Suprapubic skin (tissue), 4 donors: ENCODE measurements at regions not wholly inside any gene's neighbourhood (a gene's known extent, or its start where the extent isn't known, plus 50 kb on each side); places are given as distances from the start of the nearest gene placed in this dataset.

Experiments used
- POLR2A ChIP-seq, 2 donors: fragments of 450-650 bp; IDR thresholded peaks; one replicate each; pipeline ENCODE4 v1.6.1; 2017; ENCODE audit warnings: antibody characterized with exemption in 2 of 2, mild to moderate bottlenecking in 2 of 2, moderate library complexity in 2 of 2
- POLR2AphosphoS5 ChIP-seq, 3 donors: sonication (generic); formaldehyde crosslinking; IDR thresholded peaks; one replicate each; pipeline ENCODE4 v1.6.1; 2017; ENCODE audit warnings: antibody characterized with exemption in 3 of 3
- TF ChIP-seq, protein P1 (sequence below), 2 donors: fragments of 200-600 bp in 1 of 2; fragments of 450-650 bp in 1 of 2; sonication (generic) in 1 of 2; IDR thresholded peaks; one replicate each; pipeline ENCODE4 v1.5.1; 2016 to 2019; ENCODE audit warnings: antibody characterized with exemption in 2 of 2, mild to moderate bottlenecking in 1 of 2, moderate library complexity in 1 of 2

DNA sequence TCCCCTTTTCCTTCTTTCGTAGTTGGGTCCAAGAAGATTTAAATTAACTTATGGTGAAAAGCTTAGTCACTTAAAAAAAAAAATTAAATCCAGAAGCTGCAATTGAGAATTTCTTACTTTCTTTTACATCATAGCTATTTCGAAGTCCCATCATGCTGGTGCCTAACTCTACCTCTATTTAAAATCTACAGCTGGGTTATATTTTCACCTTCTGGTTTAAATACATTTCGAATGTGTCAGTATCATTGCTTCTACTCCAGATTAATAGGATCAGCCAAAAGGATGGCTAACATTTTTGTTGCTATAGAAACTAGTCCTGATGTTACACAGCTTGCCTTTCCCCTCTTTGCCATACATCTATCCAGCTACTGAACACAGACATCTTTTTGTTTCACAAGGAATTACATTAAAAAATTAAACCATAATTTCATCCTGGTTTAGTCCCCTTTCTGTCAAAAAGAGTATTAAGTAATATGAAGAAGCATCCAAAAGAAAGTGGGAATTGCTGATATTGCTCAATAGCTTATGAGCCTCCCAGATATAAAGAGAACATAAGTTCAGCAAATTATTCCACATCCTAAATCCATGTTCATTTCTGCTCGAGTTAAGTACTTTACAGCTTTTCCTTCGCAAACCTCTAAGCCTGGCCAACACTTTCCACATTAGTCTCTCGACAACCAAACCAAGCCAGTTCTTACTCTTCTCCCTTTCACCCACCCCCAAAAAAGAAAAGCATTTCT, 396.7 kb upstream of the DAB1 start:
- TF ChIP-seq POLR2AphosphoS5 (IDR thresholded peaks at IDR 0.05) (no peak), POLR2A (IDR thresholded peaks at IDR 0.05) (no peak)
- TF ChIP-seq, protein P1, sequence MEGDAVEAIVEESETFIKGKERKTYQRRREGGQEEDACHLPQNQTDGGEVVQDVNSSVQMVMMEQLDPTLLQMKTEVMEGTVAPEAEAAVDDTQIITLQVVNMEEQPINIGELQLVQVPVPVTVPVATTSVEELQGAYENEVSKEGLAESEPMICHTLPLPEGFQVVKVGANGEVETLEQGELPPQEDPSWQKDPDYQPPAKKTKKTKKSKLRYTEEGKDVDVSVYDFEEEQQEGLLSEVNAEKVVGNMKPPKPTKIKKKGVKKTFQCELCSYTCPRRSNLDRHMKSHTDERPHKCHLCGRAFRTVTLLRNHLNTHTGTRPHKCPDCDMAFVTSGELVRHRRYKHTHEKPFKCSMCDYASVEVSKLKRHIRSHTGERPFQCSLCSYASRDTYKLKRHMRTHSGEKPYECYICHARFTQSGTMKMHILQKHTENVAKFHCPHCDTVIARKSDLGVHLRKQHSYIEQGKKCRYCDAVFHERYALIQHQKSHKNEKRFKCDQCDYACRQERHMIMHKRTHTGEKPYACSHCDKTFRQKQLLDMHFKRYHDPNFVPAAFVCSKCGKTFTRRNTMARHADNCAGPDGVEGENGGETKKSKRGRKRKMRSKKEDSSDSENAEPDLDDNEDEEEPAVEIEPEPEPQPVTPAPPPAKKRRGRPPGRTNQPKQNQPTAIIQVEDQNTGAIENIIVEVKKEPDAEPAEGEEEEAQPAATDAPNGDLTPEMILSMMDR (IDR thresholded peaks at IDR 0.05): no peak
